Heart left ventricle (tissue), 16 donors: ENCODE measurements at regions not wholly inside any gene's neighbourhood (a gene's known extent, or its start where the extent isn't known, plus 50 kb on each side); places are given as distances from the start of the nearest gene placed in this dataset.
A peak's percentile ranks its signal among the peaks of the same experiment; 100 is the strongest.

ENCODE experiments used
- ATAC-seq, 4 donors: fragments of 200-7000 bp; cut with Tn5 transposase; one replicate each; pipeline ENCODE4 v1.9.1; 2020 to 2022; ENCODE audit warnings: moderate library complexity in 4 of 4, mild to moderate bottlenecking in 3 of 4, moderate number of reproducible peaks in 1 of 4
- DNase-seq, 5 donors: peaks; one replicate each; pipeline ENCODE4 v3.0.0-alpha.2; 2020
- H3K27ac ChIP-seq, 12 donors: fragments of 200-600 bp; sonication (generic) in 4 of 12; one replicate each; pipeline versions ENCODE4 v1.5.0 to v1.8.0; 2016 to 2022; ENCODE audit warnings: mild to moderate bottlenecking in 2 of 12
- H3K27me3 ChIP-seq, 9 donors: fragments of 200-600 bp; sonication (generic) in 2 of 9; one replicate each; pipeline versions ENCODE4 v1.5.1 to v1.8.0; 2016 to 2022; ENCODE audit warnings: mild to moderate bottlenecking in 3 of 9
- H3K36me3 ChIP-seq, 9 donors: fragments of 200-600 bp; sonication (generic) in 2 of 9; one replicate each; pipeline versions ENCODE4 v1.5.0 to v1.8.0; 2018 to 2022; ENCODE audit warnings: mild to moderate bottlenecking in 2 of 9
- H3K4me1 ChIP-seq, 12 donors: fragments of 200-600 bp; sonication (generic) in 4 of 12; one replicate each; pipeline versions ENCODE4 v1.5.0 to v1.8.0; 2016 to 2022; ENCODE audit warnings: mild to moderate bottlenecking in 3 of 12
- H3K4me3 ChIP-seq, 12 donors: fragments of 200-600 bp; sonication (generic) in 4 of 12; one replicate each; pipeline versions ENCODE4 v1.5.0 to v1.8.0; 2017 to 2022; ENCODE audit warnings: mild to moderate bottlenecking in 9 of 12, moderate library complexity in 4 of 12
- H3K9me3 ChIP-seq, 12 donors: fragments of 200-600 bp; sonication (generic) in 4 of 12; one replicate each; pipeline versions ENCODE4 v1.5.0 to v1.8.0; 2016 to 2022; ENCODE audit warnings: mild to moderate bottlenecking in 1 of 12
- POLR2A ChIP-seq, 2 donors: fragments of 450-650 bp; IDR thresholded peaks; one replicate each; pipeline ENCODE4 v1.6.1; 2017; ENCODE audit warnings: antibody characterized with exemption in 2 of 2, mild to moderate bottlenecking in 2 of 2, moderate library complexity in 2 of 2
- WGBS, 4 donors: extraction: QIAGEN DNeasy Blood & Tissue Kit in 2 of 4; methylation state at CpG; one replicate each; pipeline versions ENCODE4 v1.1.5 to v1.1.7; 2013 to 2018; 5-methylcytosine and 5-hydroxymethylcytosine counted together
- intact Hi-C, 10 donors: fragments of 100-400 bp; cut with DNase I; formaldehyde crosslinking; loops; one replicate each; pipeline versions ENCODE4 v1.11.1 to v1.14.2; 2022
- TF ChIP-seq, protein P1 (sequence below), 12 donors: fragments of 200-600 bp; sonication (generic) in 4 of 12; IDR thresholded peaks; one replicate each; pipeline versions ENCODE4 v1.5.0 to v1.8.0; 2018 to 2022; ENCODE audit warnings: antibody characterized with exemption in 12 of 12, mild to moderate bottlenecking in 5 of 12
- donor health status: ischemic (EF 13 %, LVEDD 7.1; RV severe dilation, severe dysfunction).
- donor health status: healthy with polysubstance abuse.
- donor health status: DM: no; HTN: yes; CAD: no.
- donor health status: DM: no; HTN: no; CAD: no.
- donor health status: ischemic (EF 25% LVEDD 6.9; RV normal size, moderate dysfunction).
- donor health status: ischemic (EF 25% LVEDD 5.7; RV mildly dilated, moderate dysfunction).
- donor health status: healthy.
- donor health status: DM: yes; HTN: yes; CAD: no.
- donor health status: ischemic (EF 35%, LVEDD 5.7; RV mildly dilated, moderate dysfunction).
- donor health status: nonischemic (EF 11% LVEDD 7.7; RV severe dilation, severe dysfunction).
- donor health status: DM: yes; HTN: yes; CAD: no.
- donor health status: PGD.
- donor health status: ischemic (EF 29% LVEDD 5.4; RV normal size, mild dysfunction).
- donor health status: nonischemic (EF 23%, LVEDD 6.1; RV moderate dilation, normal function).

DNA sequence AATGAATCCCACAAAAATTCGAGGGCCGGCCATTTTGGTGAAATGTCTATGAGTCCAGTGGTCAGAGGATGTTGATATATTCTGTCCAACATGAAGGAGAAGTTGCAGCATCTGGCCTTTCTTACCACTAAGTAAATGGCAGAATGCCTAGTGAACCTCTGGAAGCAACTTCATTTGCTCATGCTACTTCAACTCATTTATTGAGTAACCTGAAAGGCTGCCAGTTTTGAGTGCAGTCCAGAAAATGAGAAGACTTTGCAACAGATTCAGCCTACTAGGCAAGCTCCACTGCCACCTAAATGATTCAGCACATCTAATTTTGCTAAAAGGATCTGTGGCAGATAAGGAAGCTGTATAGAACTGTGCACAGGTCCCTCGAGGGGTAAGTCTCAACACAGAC is 265.0 kb downstream of the OPA1 start:
- no peak overlapping the region for H3K4me3 ChIP-seq
- no peaks in the 10 kb centered on the region for H3K9me3 ChIP-seq
- H3K27me3 ChIP-seq = no peaks in the 10 kb centered on the region
- DNase-seq = no peak
- no peak overlapping the region for H3K27ac ChIP-seq
- no peaks in the 10 kb centered on the region for H3K36me3 ChIP-seq
- peak in 2 of 4 donors; percentile 33 to 55 for ATAC-seq
- intact Hi-C loops = no loop called here
- peaks cover 0 to 36% (median 12%) of the 10 kb centered on the region in 12 donors for H3K4me1 ChIP-seq
- 82 to 91% (median 85%) methylated on average over 3 of the region's 3 CpGs for WGBS, 4 donors
- TF ChIP-seq, protein P1, sequence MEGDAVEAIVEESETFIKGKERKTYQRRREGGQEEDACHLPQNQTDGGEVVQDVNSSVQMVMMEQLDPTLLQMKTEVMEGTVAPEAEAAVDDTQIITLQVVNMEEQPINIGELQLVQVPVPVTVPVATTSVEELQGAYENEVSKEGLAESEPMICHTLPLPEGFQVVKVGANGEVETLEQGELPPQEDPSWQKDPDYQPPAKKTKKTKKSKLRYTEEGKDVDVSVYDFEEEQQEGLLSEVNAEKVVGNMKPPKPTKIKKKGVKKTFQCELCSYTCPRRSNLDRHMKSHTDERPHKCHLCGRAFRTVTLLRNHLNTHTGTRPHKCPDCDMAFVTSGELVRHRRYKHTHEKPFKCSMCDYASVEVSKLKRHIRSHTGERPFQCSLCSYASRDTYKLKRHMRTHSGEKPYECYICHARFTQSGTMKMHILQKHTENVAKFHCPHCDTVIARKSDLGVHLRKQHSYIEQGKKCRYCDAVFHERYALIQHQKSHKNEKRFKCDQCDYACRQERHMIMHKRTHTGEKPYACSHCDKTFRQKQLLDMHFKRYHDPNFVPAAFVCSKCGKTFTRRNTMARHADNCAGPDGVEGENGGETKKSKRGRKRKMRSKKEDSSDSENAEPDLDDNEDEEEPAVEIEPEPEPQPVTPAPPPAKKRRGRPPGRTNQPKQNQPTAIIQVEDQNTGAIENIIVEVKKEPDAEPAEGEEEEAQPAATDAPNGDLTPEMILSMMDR (IDR thresholded peaks at IDR 0.05) = no peak
- no peak for TF ChIP-seq POLR2A (IDR thresholded peaks at IDR 0.05)

DNA sequence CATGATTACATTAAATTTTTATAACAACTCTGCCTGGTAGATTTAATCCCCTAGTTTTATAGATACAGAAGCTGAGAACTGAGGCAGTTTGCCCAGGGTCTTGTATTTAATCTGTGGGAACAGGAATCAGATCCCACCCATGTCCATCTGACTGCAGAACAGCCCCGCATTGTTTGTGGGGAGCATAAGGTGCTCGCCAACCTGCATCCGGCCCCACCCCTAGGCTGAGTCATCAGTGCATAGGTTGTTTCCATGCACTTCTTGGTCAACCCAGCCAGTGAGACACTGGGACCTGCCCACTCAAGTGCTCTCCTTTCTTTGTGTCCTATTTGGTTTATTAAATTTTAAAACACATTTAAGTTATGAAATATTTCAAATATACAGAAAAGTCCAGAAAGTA is 266.2 kb downstream of the OPA1 start:
- Histone ChIP-seq H3K4me1 (peaks cover 0 to 45% (median 22%) of the 10 kb centered on the region in 12 donors), H3K27me3 (no peaks in the 10 kb centered on the region), H3K4me3 (no peak overlapping the region), H3K9me3 (no peaks in the 10 kb centered on the region), H3K27ac (no peak overlapping the region), H3K36me3 (no peaks in the 10 kb centered on the region)
- intact Hi-C loops = no loop called here
- no peak for ATAC-seq
- TF ChIP-seq POLR2A (IDR thresholded peaks at IDR 0.05) = no peak
- TF ChIP-seq, protein P1 (IDR thresholded peaks at IDR 0.05) = no peak
- no peak for DNase-seq
- 86 to 95% (median 93%) methylated on average over 3 of the region's 3 CpGs for WGBS, 4 donors

DNA sequence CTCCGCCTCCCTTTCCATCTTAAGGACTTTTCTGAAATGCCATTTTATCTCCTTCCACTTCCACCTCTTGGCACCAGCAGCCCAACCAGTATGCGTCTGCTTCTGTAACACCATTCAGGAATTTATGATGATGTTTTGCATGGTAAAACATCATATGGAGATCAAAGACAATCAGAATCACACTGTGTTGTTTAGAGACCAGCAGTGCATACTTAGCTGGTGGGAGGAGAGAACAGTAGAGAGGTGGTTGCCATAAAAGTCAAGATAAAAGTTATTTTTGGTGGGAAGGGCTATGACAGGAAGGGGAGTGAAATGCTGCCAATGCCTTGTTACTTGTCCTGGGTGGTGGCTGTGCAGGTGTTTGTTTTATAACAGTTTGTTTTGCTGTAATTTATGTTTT is 268.0 kb downstream of the OPA1 start:
- ATAC-seq (peak; percentile 68 to 85 (median 78)), DNase-seq (no peak)
- Histone ChIP-seq H3K27ac (peak overlapping the region in 8 of 12 donors; percentile 13 to 71 (median 42)), H3K27me3 (no peaks in the 10 kb centered on the region), H3K4me1 (peaks cover 0 to 51% (median 25%) of the 10 kb centered on the region in 12 donors), H3K9me3 (no peaks in the 10 kb centered on the region), H3K36me3 (no peaks in the 10 kb centered on the region), H3K4me3 (no peak overlapping the region)
- intact Hi-C loops = loop anchor here in 3 of 10 donors (5.0 to 10.0 kb wide), 4 partner anchors 54 to 274 kb away; partner anchors contain the start of gene HES1 (in 1 of the 3)
- 56 to 72% (median 63%) methylated on average over 2 of the region's 2 CpGs for WGBS, 4 donors
- TF ChIP-seq POLR2A (IDR thresholded peaks at IDR 0.05) = no peak
- TF ChIP-seq, protein P1 (IDR thresholded peaks at IDR 0.05) = no peak

DNA sequence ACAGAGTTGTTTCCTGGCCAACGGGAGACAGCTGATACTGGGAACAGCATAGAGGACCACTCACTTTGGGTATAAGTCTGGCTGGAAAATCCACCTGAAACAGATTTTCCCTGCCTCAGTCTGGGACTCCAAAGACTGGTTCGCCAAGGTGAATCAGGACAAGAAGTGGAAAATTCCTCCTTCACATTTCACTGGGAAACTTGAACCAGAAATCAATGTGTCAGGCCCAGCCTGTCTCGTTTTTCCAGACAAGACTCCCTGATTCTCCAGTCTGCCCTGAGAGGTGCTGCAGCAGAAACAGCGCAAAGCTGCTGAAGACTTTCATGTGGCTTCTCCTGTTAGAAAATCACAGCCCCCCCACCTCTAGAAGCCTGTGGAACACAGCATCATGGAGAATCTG is 269.8 kb downstream of the OPA1 start:
- ATAC-seq (no peak), DNase-seq (no peak)
- H3K9me3 ChIP-seq = no peaks in the 10 kb centered on the region
- H3K4me3 ChIP-seq = no peak overlapping the region
- no peaks in the 10 kb centered on the region for H3K27me3 ChIP-seq
- H3K36me3 ChIP-seq = no peaks in the 10 kb centered on the region
- TF ChIP-seq POLR2A (IDR thresholded peaks at IDR 0.05) = no peak
- TF ChIP-seq, protein P1 (IDR thresholded peaks at IDR 0.05) = no peak
- intact Hi-C loops = loop anchor here in 3 of 10 donors (5.0 to 10.0 kb wide), 4 partner anchors 56 to 272 kb away; partner anchors contain the start of gene HES1 (in 1 of the 3)
- H3K27ac ChIP-seq = peak overlapping the region in 4 of 12 donors; percentile 44 to 68 (median 54)
- 85 to 96% (median 87%) methylated on average over 4 of the region's 4 CpGs for WGBS, 4 donors
- H3K4me1 ChIP-seq = peaks cover 0 to 51% (median 25%) of the 10 kb centered on the region in 12 donors
